GM23338 (cell line): ENCODE measurements at regions not wholly inside any gene's neighbourhood (a gene's known extent, or its start where the extent isn't known, plus 50 kb on each side); places are given as distances from the start of the nearest gene placed in this dataset.

Experiments used
- ATAC-seq: fragments of 200-7000 bp; cut with Tn5 transposase; 3 replicates; pipeline ENCODE4 v1.9.1; 2020
- DNase-seq: peaks from one replicate; pipeline ENCODE4 v3.0.0-alpha.2; 2015; ENCODE audit warnings: low spot score
- H2AFZ ChIP-seq: fragments of 200-600 bp; sonication (generic); 2 replicates; pipeline ENCODE4 v1.8.0; 2016; ENCODE audit warnings: antibody characterized with exemption, mild to moderate bottlenecking, moderate library complexity
- H3F3A ChIP-seq: fragments of 200-600 bp; sonication (generic); replicated peaks from 2 replicates; pipeline ENCODE4 v1.8.0; 2017; ENCODE audit warnings: antibody characterized with exemption, mixed run types, low read depth
- H3K27ac ChIP-seq: fragments of 200-600 bp; sonication (generic); 2 replicates; pipeline ENCODE4 v1.6.1; 2016; ENCODE audit warnings: low read depth
- H3K27me3 ChIP-seq: fragments of 200-600 bp; sonication (generic); 2 replicates; pipeline ENCODE4 v1.8.0; 2016; ENCODE audit warnings: mild to moderate bottlenecking, mixed run types, moderate library complexity; ENCODE audit not compliant: insufficient read depth
- H3K36me3 ChIP-seq: fragments of 200-600 bp; sonication (generic); 2 replicates; pipeline ENCODE4 v1.8.0; 2016; ENCODE audit warnings: mild to moderate bottlenecking; ENCODE audit not compliant: insufficient read depth
- H3K4me1 ChIP-seq: fragments of 200-600 bp; sonication (generic); 2 replicates; pipeline ENCODE4 v1.8.0; 2016; ENCODE audit warnings: mild to moderate bottlenecking, moderate library complexity; ENCODE audit not compliant: insufficient read depth
- H3K4me2 ChIP-seq: fragments of 200-600 bp; sonication (generic); 2 replicates; pipeline ENCODE4 v1.7.1; 2017; ENCODE audit warnings: mixed run types
- H3K4me3 ChIP-seq: fragments of 200-600 bp; sonication (generic); 2 replicates; pipeline ENCODE4 v1.6.1; 2016; ENCODE audit warnings: mixed run types
- H3K79me2 ChIP-seq: fragments of 200-600 bp; sonication (generic); replicated peaks from 2 replicates; pipeline ENCODE4 v1.8.0; 2017; ENCODE audit warnings: mild to moderate bottlenecking; ENCODE audit not compliant: insufficient read depth
- H3K9me2 ChIP-seq: fragments of 200-600 bp; sonication (generic); 2 replicates; pipeline ENCODE4 v1.8.0; 2017; ENCODE audit not compliant: insufficient read depth
- H4K20me1 ChIP-seq: fragments of 200-600 bp; sonication (generic); replicated peaks from 2 replicates; pipeline ENCODE4 v1.8.0; 2017; ENCODE audit warnings: mild to moderate bottlenecking; ENCODE audit not compliant: insufficient read depth
- H3K27ac Mint-ChIP-seq: 2 replicates; pipeline ENCODE4 v1.8.0; 2020; ENCODE audit warnings: inconsistent platforms, mild to moderate bottlenecking, moderate library complexity, mixed read lengths
- H3K27me3 Mint-ChIP-seq: 3 replicates; pipeline ENCODE4 v1.8.0; 2022; ENCODE audit warnings: low read depth, mild to moderate bottlenecking, moderate library complexity, mixed read lengths, inconsistent platforms; ENCODE audit not compliant: insufficient read depth, poor library complexity
- H3K36me3 Mint-ChIP-seq: 3 replicates; pipeline ENCODE4 v1.8.0; 2021; ENCODE audit warnings: low read depth, mild to moderate bottlenecking, inconsistent platforms, moderate library complexity, mixed read lengths
- H3K4me1 Mint-ChIP-seq: 3 replicates; pipeline ENCODE4 v1.8.0; 2020; ENCODE audit warnings: mild to moderate bottlenecking, inconsistent platforms, mixed read lengths
- H3K4me3 Mint-ChIP-seq: 3 replicates; pipeline ENCODE4 v1.8.0; 2021; ENCODE audit warnings: moderate library complexity, mild to moderate bottlenecking, inconsistent platforms, mixed read lengths
- H3K9me3 Mint-ChIP-seq: 3 replicates; pipeline ENCODE4 v1.8.0; 2020; ENCODE audit warnings: moderate library complexity, mild to moderate bottlenecking, inconsistent platforms, mixed read lengths
- CREB1 ChIP-seq: fragments of 250-450 bp; sonication (Bioruptor Pico); IDR thresholded peaks from 2 replicates; pipeline ENCODE4 v1.5.0; 2020; ENCODE audit warnings: low read depth, mild to moderate bottlenecking, moderate library complexity
- CTCF ChIP-seq, 2 experiments: fragments of 200-600 bp in 1 of 2; sonication (generic) in 1 of 2; conservative IDR thresholded peaks; 2 replicates each; pipeline versions ENCODE4 v1.5.1 to v1.6.1; 2016 to 2017; ENCODE audit warnings: antibody characterized with exemption in 2 of 2, low read depth in 2 of 2, mild to moderate bottlenecking in 2 of 2, moderate library complexity in 1 of 2
- ETS1 ChIP-seq: IDR thresholded peaks from 2 replicates; pipeline ENCODE4 v1.6.1; 2016; ENCODE audit warnings: antibody characterized with exemption
- EZH2 ChIP-seq: fragments of 200-600 bp; sonication (generic); IDR thresholded peaks from one replicate; pipeline ENCODE4 v1.8.0; 2017; ENCODE audit warnings: antibody characterized with exemption, mild to moderate bottlenecking, low read depth; ENCODE audit not compliant: unreplicated experiment
- EZH2phosphoT487 ChIP-seq: fragments of 200-600 bp; sonication (generic); IDR thresholded peaks from one replicate; pipeline ENCODE4 v1.8.1; 2018; ENCODE audit warnings: antibody characterized with exemption; ENCODE audit not compliant: unreplicated experiment
- JUNB ChIP-seq: IDR thresholded peaks from one replicate; pipeline ENCODE4 v1.6.1; 2016; ENCODE audit warnings: antibody characterized with exemption; ENCODE audit not compliant: unreplicated experiment
- NANOG ChIP-seq: IDR thresholded peaks from 2 replicates; pipeline ENCODE4 v1.6.1; 2016; ENCODE audit warnings: antibody characterized with exemption, borderline replicate concordance
- ZNF114 ChIP-seq: fragments of 250-450 bp; sonication (Bioruptor Pico); IDR thresholded peaks from 2 replicates; pipeline ENCODE4 v1.5.0; 2020; ENCODE audit warnings: mild to moderate bottlenecking, moderate library complexity
- ZNF462 ChIP-seq: fragments of 250-450 bp; sonication (Bioruptor Pico); IDR thresholded peaks from 2 replicates; pipeline ENCODE4 v1.5.0; 2020; ENCODE audit warnings: mild to moderate bottlenecking, moderate library complexity

- no peak for DNase-seq
- Histone ChIP-seq H3K36me3 (no peaks in the 10 kb centered on the region), H3F3A (no peaks in the 10 kb centered on the region), H3K27me3 (no peaks in the 10 kb centered on the region), H3K27ac (no peak overlapping the region), H3K9me2 (no peaks in the 10 kb centered on the region), H4K20me1 (no peaks in the 10 kb centered on the region), H3K4me3 (no peak overlapping the region), H2AFZ (no peak overlapping the region), H3K79me2 (no peaks in the 10 kb centered on the region), H3K4me1 (peaks cover 4% of the 10 kb centered on the region; the same call in 1 of the 2 replicates), H3K4me2 (no peak overlapping the region)
- no peak for TF ChIP-seq EZH2
- TF ChIP-seq ZNF462 (CRISPR knock-in tag), result no peak
- TF ChIP-seq CREB1, result no peak
- no peak for TF ChIP-seq EZH2phosphoT487
- TF ChIP-seq ZNF114 (CRISPR knock-in tag), result no peak
- TF ChIP-seq CTCF (conservative IDR thresholded peaks at IDR 0.05; ENCODE audit: low read depth in 2 of 2), result no peak
- no peak for TF ChIP-seq JUNB
- no peak for TF ChIP-seq ETS1
- no peak for TF ChIP-seq NANOG
- Mint-ChIP-seq H3K4me3 (no peak overlapping the region), H3K36me3 (peaks cover 7% of the 10 kb centered on the region), H3K27me3 (peaks cover 2% of the 10 kb centered on the region), H3K4me1 (no peaks in the 10 kb centered on the region; the same call in 2 of the 3 replicates), H3K9me3 (peaks cover 22% of the 10 kb centered on the region), H3K27ac (no peak overlapping the region)
- no peak for ATAC-seq
Observed at GRCh38 chr2:132274000-132274399, 112.2 kb upstream of the ANKRD30BL start.
